ENCODE measurements at regions not wholly inside any gene's neighbourhood (a gene's known extent, or its start where the extent isn't known, plus 50 kb on each side); places are given as distances from the start of the nearest gene placed in this dataset.
"Not testable (repeated sequence)": the region's sequence is repeated elsewhere in the genome, so short reads cannot be mapped to it uniquely, and the experiment has no call there.

DNA sequence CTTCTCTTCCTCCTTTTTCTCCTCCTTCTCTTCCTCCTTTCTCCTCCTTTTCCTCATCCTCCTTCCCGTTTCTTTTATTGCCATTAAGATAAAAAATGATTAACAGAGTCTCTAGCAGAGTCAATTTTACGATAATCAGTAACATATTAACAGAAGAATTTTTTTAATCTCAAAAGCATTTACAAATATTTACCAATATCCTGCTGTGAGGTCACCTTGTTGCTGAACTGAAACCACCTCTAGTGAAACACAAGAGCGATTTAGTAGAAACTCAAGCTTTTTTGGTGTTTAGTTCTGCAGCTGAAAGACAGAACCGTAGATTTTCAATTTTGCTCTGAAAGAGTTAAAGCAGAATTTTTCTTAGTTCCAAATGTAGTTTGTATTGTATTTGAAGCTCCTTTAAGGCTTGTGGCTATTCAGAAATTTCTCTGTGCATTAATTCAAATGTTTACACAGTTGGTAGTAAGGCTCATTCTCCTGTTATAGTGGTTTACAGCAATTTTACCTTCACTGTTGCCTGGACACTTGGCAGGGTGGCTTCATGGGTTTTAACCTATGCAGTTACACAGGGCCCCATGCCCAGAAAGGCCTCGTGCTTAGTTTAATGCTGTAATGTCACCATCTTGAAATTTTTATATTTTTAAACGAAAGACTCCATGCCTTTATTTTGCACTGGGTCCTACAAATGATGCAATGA is 1106.6 kb upstream of the FAM98A start:
- DNase-seq (ENCODE audit: low read depth, low spot score): no peak
- CTCF ChIA-PET: no interaction called here
- no peak overlapping the region for H3K4me3 ChIP-seq (ENCODE audit: low read depth, low read length)
- POLR2A ChIA-PET: no interaction called here
- TF ChIP-seq, protein P1, sequence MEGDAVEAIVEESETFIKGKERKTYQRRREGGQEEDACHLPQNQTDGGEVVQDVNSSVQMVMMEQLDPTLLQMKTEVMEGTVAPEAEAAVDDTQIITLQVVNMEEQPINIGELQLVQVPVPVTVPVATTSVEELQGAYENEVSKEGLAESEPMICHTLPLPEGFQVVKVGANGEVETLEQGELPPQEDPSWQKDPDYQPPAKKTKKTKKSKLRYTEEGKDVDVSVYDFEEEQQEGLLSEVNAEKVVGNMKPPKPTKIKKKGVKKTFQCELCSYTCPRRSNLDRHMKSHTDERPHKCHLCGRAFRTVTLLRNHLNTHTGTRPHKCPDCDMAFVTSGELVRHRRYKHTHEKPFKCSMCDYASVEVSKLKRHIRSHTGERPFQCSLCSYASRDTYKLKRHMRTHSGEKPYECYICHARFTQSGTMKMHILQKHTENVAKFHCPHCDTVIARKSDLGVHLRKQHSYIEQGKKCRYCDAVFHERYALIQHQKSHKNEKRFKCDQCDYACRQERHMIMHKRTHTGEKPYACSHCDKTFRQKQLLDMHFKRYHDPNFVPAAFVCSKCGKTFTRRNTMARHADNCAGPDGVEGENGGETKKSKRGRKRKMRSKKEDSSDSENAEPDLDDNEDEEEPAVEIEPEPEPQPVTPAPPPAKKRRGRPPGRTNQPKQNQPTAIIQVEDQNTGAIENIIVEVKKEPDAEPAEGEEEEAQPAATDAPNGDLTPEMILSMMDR (IDR thresholded peaks at IDR 0.05; ENCODE audit: insufficient read depth, low read length, missing control alignments): no peak

DNA sequence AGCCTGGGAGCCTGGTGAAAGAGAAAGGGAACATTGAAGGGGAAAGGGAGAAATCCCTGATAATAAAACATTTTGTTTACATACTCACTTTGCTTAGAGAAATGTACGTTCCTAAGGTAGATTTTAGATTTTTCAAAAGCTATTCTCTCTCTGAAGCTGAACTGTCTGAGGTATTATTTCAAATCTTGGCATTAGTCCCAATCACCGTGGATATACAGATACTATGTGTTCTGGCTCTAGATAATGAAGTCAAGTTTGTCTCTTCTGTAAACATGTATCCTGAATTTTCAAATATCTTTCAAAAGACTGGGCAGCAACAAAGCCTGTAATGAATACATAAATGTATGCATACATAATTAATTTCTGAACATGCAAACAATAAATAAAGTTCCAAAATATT is 1104.2 kb upstream of the FAM98A start:
- ChIA-PET POLR2A (no interaction called here), CTCF (no interaction called here)
- TF ChIP-seq, protein P1 (IDR thresholded peaks at IDR 0.05; ENCODE audit: insufficient read depth, low read length, missing control alignments): no peak
- no peak overlapping the region for H3K4me3 ChIP-seq (ENCODE audit: low read depth, low read length)
- DNase-seq (ENCODE audit: low read depth, low spot score): no peak

DNA sequence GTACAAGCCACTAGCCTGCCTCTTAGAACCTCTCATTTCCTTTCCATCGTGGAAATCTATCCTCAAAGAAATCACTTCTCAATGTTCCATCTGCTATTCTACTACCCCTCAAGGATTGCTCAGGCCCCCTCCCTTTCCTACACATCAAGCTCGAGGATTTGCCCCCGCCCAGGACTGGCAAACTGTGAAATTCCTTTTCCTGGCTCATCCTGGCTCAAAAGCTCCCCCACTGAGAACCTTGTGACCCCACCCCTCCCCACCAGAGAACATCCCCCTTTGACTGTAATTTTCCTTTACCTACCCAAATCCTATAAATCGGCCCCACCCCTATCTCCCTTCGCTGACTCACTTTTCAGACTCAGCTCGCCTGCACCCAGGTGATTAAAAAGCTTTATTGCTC is 1103.3 kb upstream of the FAM98A start:
- H3K4me3 ChIP-seq (ENCODE audit: low read depth, low read length); CTCF ChIA-PET; DNase-seq (ENCODE audit: low read depth, low spot score); POLR2A ChIA-PET: not testable (repeated sequence)

DNA sequence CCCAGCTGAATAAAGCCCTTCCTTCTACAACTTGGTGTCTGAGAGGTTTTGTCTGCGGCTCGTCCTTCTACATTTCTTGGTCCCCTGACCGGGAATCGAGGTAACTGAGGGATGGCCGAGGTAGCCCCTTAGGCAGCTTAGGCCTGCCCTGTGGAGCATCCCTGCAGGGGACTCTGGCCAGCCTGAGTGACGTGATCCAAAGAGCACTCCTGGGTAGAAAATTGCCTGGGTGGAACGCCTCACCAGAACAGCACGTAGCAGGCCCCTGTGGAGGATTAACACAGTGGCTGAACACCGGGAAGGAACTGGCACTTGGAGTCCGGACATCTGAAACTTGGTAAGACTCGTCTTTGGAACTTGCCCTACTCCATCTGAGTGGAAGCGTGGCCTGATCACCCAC is 1078.5 kb upstream of the FAM98A start:
- CTCF ChIA-PET; POLR2A ChIA-PET; H3K4me3 ChIP-seq (ENCODE audit: low read depth, low read length); DNase-seq (ENCODE audit: low read depth, low spot score): not testable (repeated sequence)

DNA sequence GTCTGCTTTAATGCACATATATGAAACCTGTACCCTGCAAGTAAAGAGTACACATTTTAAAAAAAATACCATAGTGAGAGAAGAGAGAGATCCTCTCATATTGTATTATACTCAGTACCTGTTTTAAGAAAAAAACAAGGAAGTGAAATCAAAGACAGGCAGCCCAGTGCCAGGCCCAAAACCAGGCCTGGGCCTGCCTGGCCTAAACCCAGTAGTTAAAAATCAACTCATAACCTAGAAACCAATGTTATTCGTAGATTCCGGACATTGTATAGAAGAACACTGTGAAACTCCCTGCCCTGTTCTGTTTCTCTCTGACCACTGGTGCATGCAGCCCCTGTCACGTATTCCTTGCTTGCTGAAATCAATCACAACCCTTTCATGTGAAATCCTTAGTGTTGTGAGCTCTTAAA is 1078.0 kb upstream of the FAM98A start:
- CTCF ChIA-PET; DNase-seq (ENCODE audit: low read depth, low spot score); POLR2A ChIA-PET; H3K4me3 ChIP-seq (ENCODE audit: low read depth, low read length): not testable (repeated sequence)

DNA sequence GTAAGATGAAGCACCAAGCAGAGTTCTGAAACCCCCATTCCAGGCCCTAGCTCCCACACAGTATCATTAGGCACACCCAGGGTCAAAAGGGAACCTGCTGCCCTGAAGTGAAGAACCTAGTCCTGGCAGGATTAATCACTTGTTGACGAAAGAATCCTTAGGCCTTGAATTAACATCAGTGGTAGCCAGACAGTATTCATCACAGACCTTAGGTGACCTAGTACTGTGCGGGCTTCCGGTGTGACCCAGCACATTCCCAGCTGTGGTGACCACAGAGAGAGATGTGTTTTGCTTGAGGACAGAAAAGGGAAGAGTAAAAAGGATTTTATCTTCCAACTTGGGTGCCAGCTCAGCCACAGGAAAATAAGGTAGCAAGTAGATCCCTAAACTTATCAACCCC is 1071.4 kb upstream of the FAM98A start:
- H3K4me3 ChIP-seq (ENCODE audit: low read depth, low read length): no peak overlapping the region
- DNase-seq (ENCODE audit: low read depth, low spot score): no peak
- ChIA-PET CTCF (no interaction called here), POLR2A (no interaction called here)
- TF ChIP-seq, protein P1 (IDR thresholded peaks at IDR 0.05; ENCODE audit: insufficient read depth, low read length, missing control alignments): no peak

DNA sequence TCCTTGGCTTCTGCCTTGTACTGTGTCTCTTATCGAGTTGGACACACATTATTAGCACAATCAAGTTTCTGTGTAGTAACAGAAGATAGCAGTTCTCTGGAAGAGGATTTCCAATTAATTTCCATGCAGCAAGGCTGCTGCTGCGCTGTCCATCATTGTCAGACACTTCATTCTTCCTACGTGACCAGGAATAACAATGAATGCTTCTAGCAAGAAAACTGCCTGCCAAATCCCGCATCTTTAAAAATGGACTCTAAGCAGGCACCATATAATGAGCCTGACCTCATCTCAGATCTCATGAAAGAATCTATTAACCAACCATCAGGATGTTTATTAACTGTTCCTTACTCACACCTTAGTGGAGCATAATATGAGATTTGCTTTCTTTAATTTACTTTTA is 1067.7 kb upstream of the FAM98A start:
- DNase-seq (ENCODE audit: low read depth, low spot score): no peak
- H3K4me3 ChIP-seq (ENCODE audit: low read depth, low read length): no peak overlapping the region
- CTCF ChIA-PET: no interaction called here
- TF ChIP-seq, protein P1 (IDR thresholded peaks at IDR 0.05; ENCODE audit: insufficient read depth, low read length, missing control alignments): no peak
- POLR2A ChIA-PET: no interaction called here

DNA sequence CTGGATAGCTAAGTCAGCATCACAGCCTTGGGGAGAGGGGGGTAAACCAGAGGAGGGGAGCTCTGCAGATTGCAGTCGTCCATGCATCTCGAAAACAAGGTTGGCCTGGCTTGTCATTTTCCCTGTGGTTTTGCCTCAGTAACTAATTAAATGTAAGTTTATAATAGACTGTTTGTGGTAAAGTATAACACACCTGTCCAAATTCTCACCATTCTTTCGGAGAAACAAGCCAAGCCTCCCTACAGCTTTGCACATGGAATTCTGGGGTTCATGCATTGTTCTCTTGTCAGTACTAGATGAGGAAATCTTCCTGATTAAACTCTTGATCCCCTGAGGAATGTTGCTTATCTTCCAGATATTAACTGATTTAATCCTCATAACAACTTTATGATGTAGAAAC is 1065.2 kb upstream of the FAM98A start:
- H3K4me3 ChIP-seq (ENCODE audit: low read depth, low read length): no peak overlapping the region
- CTCF ChIA-PET: no interaction called here
- no peak for DNase-seq (ENCODE audit: low read depth, low spot score)
- POLR2A ChIA-PET: no interaction called here
- TF ChIP-seq, protein P1 (IDR thresholded peaks at IDR 0.05; ENCODE audit: insufficient read depth, low read length, missing control alignments): no peak

All from AG04449 (cell line).